ENCODE measurements at regions not wholly inside any gene's neighbourhood (a gene's known extent, or its start where the extent isn't known, plus 50 kb on each side); places are given as distances from the start of the nearest gene placed in this dataset.
"Not testable (repeated sequence)": the region's sequence is repeated elsewhere in the genome, so short reads cannot be mapped to it uniquely, and the experiment has no call there.

DNA sequence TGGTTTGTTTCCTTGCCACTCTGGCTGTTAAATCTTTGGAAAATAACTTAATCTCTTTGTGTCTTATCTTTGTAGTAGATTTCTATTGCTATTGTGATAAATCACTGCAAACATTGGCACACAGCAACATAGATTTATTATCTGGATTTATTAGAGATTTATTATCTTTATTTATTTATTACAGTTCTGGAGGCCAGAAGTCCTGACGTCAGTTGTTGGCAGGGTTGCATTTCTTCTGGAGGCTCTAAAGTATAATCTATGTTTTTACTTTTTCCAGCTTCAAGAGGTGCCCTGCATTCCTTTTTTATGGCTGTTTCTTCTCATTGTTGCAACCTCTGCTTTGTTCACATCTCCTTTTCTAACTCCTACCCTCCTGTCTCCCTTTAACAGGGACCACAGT lies 542.8 kb downstream of the GRXCR1 start:
- DNase-seq (ENCODE audit: low read depth), result no peak

GRCh38 chr4:43452948-43453347 lies 560.4 kb downstream of the GRXCR1 start:
- DNase-seq (ENCODE audit: low read depth), result no peak

- peak; percentile 4 for DNase-seq (ENCODE audit: low read depth)
Measured at GRCh38 chr4:43456383-43456782, 563.9 kb downstream of the GRXCR1 start.

- no peak for DNase-seq (ENCODE audit: low read depth)
Measured at GRCh38 chr4:43457866-43458265, 565.4 kb downstream of the GRXCR1 start.

- DNase-seq (ENCODE audit: low read depth), result no peak
Measured at GRCh38 chr4:43458293-43458692, 565.8 kb downstream of the GRXCR1 start.

- DNase-seq (ENCODE audit: low read depth), result no peak
Measured at GRCh38 chr4:43471950-43472349, 579.4 kb downstream of the GRXCR1 start.

DNA sequence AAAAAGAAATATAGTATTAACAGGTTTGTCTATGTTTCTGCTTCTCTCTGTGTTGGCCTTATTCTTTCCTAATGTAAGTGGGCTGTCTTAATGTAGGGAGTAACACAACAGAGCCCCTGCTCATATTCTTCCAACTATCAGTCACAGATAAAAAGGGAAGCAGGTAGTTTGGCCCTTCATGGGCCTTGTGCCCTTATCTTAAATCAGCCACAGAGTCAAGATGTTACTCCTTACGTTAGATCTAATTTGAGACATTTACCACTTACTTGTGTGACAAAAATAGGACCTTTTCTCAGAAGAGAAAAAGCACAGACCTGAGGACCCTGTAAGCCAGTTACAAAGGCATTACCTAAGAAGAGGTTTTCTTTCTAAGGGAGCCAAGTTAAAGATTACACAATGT lies 589.0 kb downstream of the GRXCR1 start:
- DNase-seq (ENCODE audit: low read depth), result no peak

- no peak for DNase-seq (ENCODE audit: low read depth)
Measured at GRCh38 chr4:43485196-43485595, 592.7 kb downstream of the GRXCR1 start.

- DNase-seq (ENCODE audit: low read depth), result no peak
Measured at GRCh38 chr4:43496188-43496587, 603.7 kb downstream of the GRXCR1 start.

DNA sequence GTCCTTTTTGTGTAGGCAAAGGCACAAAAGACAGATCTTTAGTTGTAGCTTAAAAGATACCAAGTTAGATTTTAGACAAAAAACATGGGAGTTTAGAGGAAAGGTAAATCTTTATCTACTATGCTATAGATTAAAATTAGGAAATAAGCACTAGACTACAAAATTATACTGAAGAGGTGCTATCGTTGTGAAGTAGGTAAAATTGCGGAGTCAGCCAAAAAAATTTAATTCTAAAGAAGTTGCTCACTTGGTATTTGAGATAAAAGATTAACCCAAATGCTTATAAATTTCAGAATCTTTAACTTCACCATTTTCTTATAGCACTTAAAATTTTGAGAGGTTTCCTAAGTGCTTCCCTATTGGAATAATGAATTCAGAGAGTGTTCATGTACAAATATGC lies 604.1 kb downstream of the GRXCR1 start:
- DNase-seq (ENCODE audit: low read depth), result no peak

DNA sequence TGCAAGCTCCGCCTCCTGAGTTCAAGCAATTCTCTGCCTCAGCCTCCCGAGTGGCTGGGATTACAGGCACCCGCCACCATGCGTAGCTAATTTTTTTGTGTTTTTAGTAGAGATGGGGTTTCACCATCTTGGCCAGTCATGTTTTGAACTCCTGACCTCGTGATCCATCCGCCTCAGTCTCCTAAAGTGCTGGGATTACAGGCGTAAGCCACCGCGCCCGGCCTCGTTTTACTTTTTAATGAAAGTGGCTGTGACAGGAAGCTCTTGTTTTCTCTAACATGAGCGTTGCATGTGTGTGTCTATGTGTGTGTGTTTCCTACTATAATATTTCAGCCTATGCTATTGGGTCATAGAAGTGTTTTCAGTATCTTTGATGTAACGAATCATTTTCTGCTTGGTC lies 613.3 kb downstream of the GRXCR1 start:
- DNase-seq (ENCODE audit: low read depth), result not testable (repeated sequence)

- no peak for DNase-seq (ENCODE audit: low read depth)
Measured at GRCh38 chr4:43512253-43512652, 619.7 kb downstream of the GRXCR1 start.

DNA sequence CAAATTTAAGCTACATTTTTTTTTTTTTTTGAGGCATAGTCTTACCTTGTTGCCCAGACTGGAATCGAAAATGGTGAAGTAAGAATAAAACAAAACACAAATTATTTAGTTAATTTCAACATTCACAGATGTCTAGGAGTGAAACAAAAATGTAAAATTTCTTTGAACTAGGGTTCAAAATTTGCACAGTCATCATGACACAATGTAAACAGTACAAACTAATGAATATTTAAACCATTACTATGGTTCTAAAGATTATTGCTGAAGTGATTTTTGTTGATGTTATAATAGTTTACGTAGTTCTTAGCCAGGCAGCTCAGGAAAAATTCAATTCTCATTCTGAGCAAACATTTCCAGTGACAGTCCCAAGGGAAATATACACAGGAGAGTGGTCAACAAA lies 633.1 kb downstream of the GRXCR1 start:
- no peak for DNase-seq (ENCODE audit: low read depth)

DNA sequence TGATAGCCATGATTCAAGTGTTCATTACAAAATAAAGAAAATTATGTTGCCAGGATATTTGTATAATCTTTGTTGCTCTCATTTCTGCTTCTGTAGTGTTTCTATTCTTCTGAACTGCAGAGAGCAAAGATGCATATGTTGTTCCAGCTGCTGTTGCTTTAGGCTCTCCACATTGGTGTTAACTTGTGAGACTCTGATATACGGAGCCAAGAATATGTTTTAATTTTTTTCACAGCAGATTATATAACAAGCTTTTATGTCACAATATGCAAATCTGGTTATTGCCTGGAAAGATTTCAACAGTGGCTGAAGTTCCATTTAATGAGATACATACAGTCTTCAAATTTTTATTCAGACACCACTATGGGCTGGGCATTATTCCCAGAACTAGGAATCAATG lies 655.0 kb downstream of the GRXCR1 start:
- no peak for DNase-seq (ENCODE audit: low read depth)

DNA sequence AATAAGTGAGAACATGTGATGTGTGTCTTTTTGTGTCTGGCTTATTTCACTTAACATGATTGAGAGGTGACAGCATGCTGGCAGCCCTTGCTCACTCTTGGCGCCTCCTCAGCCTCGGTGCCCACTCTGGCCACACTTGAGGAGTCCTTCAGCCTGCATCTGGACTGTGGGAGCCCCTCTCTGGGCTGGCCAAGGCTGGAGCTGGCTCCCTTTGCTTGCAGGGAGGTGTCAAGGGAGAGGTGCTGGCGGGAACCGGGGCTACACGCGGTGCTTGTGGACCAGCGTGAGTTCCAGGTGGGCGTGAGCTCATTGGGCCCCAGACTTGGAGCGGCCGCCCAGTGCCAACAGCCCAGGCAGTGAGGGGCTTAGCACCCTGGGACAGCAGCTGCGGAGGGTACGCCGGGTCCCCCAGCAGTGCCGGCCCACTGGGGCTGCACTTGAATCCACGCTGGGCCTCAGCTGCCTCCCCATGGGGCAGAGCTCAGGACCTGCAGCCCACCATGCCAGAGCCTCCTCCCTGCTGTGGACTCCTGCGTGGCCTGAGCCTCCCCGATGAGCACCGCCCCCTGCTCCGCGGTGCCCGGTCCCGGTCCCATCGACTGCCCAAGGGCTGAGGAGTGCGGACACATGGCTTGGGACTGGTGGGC lies 658.6 kb downstream of the GRXCR1 start:
- DNase-seq (ENCODE audit: low read depth), result no peak

- no peak for DNase-seq (ENCODE audit: low read depth)
Measured at GRCh38 chr4:43556262-43556661, 663.7 kb downstream of the GRXCR1 start.

- no peak for DNase-seq (ENCODE audit: low read depth)
Measured at GRCh38 chr4:43560047-43560446, 667.5 kb downstream of the GRXCR1 start.

DNA sequence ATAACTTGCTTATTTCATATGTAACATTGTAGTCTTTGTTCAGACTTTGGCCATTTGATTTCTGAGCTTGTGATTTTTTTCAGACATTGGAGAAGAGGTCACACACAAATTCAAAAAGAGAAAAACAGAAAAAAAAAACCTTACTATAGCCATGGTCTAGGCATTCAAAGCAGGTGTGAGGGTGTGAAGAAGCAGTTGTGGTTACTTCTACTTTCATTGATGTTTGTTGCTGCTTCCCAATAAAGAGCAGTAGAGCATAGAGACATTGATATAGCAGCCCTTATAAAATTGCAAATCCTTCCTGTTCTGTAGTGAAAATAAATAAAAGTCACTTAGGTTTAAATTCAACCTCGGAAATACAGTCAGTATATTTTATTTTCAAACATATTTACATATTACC lies 671.6 kb downstream of the GRXCR1 start:
- DNase-seq (ENCODE audit: low read depth), result no peak

- no peak for DNase-seq (ENCODE audit: low read depth)
Measured at GRCh38 chr4:43564591-43564990, 672.1 kb downstream of the GRXCR1 start.

GRCh38 chr4:43567644-43568043 lies 675.1 kb downstream of the GRXCR1 start:
- no peak for DNase-seq (ENCODE audit: low read depth)

DNA sequence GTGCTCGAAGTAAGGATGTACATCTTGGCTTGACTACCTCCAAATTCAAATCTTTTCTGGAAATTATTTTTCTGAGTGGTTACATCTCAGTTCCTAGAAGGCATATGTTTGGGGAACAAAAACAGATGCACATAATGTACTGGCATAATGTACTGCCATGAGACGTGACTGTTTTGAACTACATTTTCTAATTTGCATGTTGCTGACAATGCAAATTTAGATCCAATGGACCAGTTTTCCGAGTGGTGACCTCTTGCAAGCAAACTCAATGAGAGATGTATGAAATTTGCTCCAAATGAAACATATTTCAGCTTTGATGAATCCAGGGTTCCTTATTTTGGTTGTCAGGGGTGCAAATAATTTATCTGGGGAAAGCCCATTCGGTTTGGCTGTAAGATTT lies 694.3 kb downstream of the GRXCR1 start:
- no peak for DNase-seq (ENCODE audit: low read depth)

- DNase-seq (ENCODE audit: low read depth), result no peak
Measured at GRCh38 chr4:43587758-43588157, 695.2 kb downstream of the GRXCR1 start.

GRCh38 chr4:43607400-43607799 lies 714.9 kb downstream of the GRXCR1 start:
- no peak for DNase-seq (ENCODE audit: low read depth)

GRCh38 chr4:43607827-43608461 lies 715.4 kb downstream of the GRXCR1 start:
- no peak for DNase-seq (ENCODE audit: low read depth)

Data from stromal cell of bone marrow (primary cell).